ENCODE measurements at regions not wholly inside any gene's neighbourhood (a gene's known extent, or its start where the extent isn't known, plus 50 kb on each side); places are given as distances from the start of the nearest gene placed in this dataset.

DNA sequence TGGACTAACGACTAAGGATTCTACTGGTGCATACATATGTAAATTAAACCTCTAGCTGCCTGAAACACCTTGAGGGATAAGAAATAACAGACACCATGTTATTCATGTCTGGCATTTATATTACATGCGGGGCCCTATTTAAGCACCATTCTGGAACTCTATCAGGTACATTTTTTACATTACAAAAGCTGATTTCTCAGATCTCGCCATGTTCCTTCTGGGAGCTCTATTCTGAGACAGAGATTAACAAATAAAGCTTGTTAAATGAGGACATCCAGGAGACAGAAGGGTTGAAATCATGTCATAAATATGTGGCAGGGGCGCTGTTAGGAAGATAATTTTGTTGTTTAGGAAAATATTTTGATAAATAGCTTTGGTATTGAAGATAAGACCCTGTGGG is 93.4 kb upstream of the SLIT3 start (continued):
- no peak for TF ChIP-seq SIN3A (conservative IDR thresholded peaks at IDR 0.05 in 1 of 2, IDR thresholded peaks at IDR 0.05 in 1 of 2; ENCODE audit: low read depth in 1 of 2, low read length in 2 of 2)
- TF ChIP-seq, protein P1, sequence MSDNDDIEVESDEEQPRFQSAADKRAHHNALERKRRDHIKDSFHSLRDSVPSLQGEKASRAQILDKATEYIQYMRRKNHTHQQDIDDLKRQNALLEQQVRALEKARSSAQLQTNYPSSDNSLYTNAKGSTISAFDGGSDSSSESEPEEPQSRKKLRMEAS (IDR thresholded peaks at IDR 0.05): no peak

Data from H1 (cell line).